GM10266 (cell line): ENCODE measurements at regions not wholly inside any gene's neighbourhood (a gene's known extent, or its start where the extent isn't known, plus 50 kb on each side); places are given as distances from the start of the nearest gene placed in this dataset.

Source experiments
- DNase-seq: peaks from one replicate; pipeline ENCODE4 v3.0.0; 2012; ENCODE audit errors: extremely low spot score
- TF ChIP-seq, protein P1 (sequence below): IDR thresholded peaks from 2 replicates; pipeline ENCODE4 v1.5.1; 2012; ENCODE audit warnings: mild to moderate bottlenecking, low read depth; ENCODE audit not compliant: control insufficient read depth, insufficient read depth; ENCODE audit errors: missing control alignments

- TF ChIP-seq, protein P1, sequence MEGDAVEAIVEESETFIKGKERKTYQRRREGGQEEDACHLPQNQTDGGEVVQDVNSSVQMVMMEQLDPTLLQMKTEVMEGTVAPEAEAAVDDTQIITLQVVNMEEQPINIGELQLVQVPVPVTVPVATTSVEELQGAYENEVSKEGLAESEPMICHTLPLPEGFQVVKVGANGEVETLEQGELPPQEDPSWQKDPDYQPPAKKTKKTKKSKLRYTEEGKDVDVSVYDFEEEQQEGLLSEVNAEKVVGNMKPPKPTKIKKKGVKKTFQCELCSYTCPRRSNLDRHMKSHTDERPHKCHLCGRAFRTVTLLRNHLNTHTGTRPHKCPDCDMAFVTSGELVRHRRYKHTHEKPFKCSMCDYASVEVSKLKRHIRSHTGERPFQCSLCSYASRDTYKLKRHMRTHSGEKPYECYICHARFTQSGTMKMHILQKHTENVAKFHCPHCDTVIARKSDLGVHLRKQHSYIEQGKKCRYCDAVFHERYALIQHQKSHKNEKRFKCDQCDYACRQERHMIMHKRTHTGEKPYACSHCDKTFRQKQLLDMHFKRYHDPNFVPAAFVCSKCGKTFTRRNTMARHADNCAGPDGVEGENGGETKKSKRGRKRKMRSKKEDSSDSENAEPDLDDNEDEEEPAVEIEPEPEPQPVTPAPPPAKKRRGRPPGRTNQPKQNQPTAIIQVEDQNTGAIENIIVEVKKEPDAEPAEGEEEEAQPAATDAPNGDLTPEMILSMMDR, result no peak
- DNase-seq, result no peak
Observed at GRCh38 chr9:87099407-87099806, 152.1 kb upstream of the GAS1 start.

- DNase-seq, result no peak
- TF ChIP-seq, protein P1, result no peak
Observed at GRCh38 chr9:87100001-87100400, 152.7 kb upstream of the GAS1 start.

- DNase-seq, result no peak
- TF ChIP-seq, protein P1, result no peak
Observed at GRCh38 chr9:87102126-87102525, 154.8 kb upstream of the GAS1 start.

- no peak for DNase-seq
- TF ChIP-seq, protein P1, result peak; percentile 15
Observed at GRCh38 chr9:87107072-87107471, 159.8 kb upstream of the GAS1 start.

DNA sequence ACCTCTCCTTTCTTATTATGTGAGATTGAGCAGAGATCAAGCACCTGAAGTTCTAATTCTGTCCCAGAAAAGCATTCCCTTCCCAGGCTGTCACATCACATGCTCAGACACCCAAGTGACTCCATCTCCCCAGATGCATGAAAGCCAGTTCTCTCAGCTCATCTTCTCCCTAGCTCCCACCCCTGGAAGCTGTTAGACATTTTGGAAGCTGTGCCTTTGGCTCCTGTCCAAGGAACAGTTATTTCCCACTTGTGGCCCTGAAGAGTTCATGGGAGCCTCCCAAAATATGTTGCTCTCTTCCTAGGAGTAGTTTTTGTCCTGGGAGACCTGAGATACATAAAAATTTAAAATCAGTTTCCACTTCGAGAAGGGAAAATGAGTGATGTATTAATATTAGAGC is 161.4 kb upstream of the GAS1 start:
- DNase-seq, result no peak
- TF ChIP-seq, protein P1, result no peak

- TF ChIP-seq, protein P1, result no peak
- no peak for DNase-seq
Observed at GRCh38 chr9:87109231-87109631, 161.9 kb upstream of the GAS1 start.

DNA sequence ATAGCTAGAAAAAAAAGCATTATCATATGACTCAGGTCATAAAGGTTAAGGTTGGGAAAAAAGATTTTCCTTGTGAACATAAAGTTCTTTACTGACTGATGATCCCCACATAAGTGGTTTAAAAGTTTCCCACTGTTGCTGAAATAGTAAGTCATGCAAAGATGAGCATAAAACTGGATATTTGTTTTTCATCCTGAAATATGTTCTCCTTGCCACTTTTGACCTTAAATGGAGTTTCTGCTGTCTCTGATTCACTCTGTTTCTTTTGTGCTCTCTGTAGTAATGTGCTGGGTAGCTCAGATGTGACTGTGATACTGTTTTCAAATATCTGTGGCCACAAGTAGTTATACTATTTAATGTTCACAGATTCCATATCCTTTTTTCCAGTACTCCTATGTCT is 162.5 kb upstream of the GAS1 start:
- no peak for DNase-seq
- TF ChIP-seq, protein P1, result no peak

- DNase-seq, result no peak
- TF ChIP-seq, protein P1, result no peak
Observed at GRCh38 chr9:87111010-87111409, 163.7 kb upstream of the GAS1 start.
